GM18870 (cell line): ENCODE measurements at regions not wholly inside any gene's neighbourhood (a gene's known extent, or its start where the extent isn't known, plus 50 kb on each side); places are given as distances from the start of the nearest gene placed in this dataset.

Experiments
- ATAC-seq: cut with Tn5 transposase; IDR thresholded peaks from one replicate; pipeline ENCODE4 v1.9.1; 2021; ENCODE audit warnings: moderate library complexity; ENCODE audit not compliant: unreplicated experiment

GRCh38 chr7:10100572-10100971, 873.1 kb upstream of the PHF14 start:
- ATAC-seq, result no peak

- ATAC-seq, result no peak
Observed at GRCh38 chr7:10101351-10101750, 872.3 kb upstream of the PHF14 start.

GRCh38 chr7:10104292-10104691, 869.4 kb upstream of the PHF14 start:
- ATAC-seq, result no peak

DNA sequence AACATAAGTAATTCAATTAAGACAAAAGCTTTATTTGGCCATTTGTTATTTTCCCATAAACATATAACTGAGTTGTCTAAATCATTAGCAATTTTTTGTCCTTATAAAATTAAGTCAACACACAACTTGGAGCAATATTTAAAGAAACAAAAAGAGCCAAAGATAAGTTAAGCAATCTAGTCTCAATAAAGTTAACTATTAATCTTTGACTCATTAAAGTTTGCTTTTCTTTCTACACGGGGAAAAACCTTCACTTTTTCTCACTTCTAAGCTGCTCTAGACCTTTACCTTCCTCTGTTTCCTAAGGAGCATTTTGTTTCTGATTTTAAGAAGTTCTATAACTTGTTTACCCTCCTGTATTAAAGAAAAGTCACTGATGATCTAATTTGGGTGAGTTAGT, 867.1 kb upstream of the PHF14 start:
- ATAC-seq, result no peak

DNA sequence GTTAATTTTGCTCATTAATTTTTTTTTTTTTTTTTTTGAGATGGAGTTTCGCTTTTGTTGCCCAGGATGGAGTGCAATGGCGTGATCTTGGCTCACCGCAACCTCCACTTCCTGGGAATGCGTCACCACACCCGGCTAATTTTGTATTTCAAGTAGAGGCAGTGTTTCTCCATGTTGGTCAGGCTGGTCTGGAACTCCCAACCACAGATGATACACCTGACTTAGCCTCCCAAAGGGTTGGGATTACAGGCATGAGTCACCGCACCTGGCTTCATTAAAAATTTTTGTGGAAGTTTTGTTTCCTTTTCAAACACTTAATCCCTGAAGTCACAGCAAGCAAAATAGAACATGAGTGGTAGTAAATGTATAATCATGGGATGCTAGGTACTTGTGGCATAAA, 857.2 kb upstream of the PHF14 start:
- ATAC-seq, result no peak

GRCh38 chr7:10117815-10118214, 855.9 kb upstream of the PHF14 start:
- ATAC-seq, result no peak

GRCh38 chr7:10120936-10121335, 852.7 kb upstream of the PHF14 start:
- ATAC-seq, result no peak

GRCh38 chr7:10121631-10122030, 852.0 kb upstream of the PHF14 start:
- ATAC-seq, result no peak

DNA sequence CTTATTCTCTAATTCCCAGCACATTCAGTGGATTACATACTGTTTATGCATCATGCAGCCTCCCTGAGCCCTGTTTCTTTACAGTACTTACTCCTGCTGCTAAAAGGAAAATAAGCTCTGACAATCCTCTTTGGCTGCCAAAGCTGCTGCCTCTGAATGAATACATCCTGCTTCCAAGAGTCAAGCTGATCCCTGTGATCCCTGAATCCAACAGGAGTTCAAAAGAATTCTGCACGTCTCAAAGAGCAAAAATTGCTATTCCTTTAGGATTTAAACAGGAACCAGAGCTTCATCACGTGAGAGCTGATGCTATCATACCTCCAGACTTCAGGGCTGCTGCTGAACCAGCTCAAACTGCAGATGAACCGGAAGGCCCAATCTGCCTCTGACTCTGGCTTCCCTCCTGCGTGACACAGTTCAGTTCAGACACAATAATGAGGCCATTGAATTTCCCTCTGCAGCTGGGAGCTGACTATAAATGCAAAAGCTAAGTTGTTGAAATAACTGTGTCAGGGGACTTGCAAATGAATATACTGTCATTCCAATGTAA, 851.0 kb upstream of the PHF14 start:
- no peak for ATAC-seq

DNA sequence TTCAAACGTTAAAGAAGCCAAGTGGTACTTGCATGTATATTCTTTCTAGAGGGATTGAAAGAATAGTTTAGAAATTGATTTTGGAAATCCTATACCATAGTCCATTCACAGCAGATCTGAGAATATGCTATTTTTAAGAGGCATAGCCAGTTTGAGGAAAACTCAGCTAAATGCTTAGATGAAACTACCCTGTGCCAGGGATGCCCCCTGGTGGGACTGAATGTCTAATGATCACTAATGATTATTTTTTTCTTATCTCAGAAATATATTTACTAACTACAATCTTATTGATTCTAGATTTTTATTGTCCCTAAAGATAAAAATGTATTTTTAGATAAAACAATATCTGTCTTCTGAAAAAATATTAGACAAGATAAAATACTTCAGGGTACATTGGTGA, 844.9 kb upstream of the PHF14 start:
- ATAC-seq, result no peak

DNA sequence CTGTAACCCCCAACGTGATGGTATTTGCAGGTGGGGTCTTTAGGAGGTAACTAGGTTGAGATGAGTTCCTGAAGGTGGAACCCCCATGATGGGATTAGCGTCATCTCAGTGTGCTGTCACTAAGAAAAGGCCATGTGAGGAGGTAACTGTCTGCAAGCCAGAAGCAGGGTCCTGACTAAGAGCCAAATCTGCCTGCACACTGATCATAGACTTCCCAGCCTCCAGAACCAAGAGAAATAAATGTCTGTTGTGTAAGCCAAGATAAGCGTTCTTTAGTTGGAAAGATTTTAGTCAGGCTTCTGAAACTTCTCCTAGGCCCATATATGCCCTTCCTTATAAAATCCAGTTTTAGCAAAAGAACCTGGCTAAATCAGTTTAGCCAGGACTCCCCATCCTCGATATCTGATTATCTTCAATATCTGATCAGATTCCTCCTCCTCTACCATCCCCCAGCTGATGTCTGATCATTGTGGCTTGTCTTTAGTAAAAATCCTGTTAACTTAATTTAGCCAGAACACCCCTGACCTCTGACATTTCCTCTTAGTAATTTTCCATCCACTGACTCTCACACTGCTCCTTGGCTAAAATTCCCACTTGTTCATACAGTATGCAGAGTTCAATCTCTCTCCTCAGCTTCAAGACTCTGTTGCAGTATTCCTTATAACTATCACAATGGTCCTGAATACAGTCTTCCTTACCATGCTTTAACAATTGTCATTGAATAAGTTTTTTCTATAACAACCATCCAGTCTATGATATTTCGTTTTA, 835.4 kb upstream of the PHF14 start:
- no peak for ATAC-seq

- no peak for ATAC-seq
Observed at GRCh38 chr7:10146271-10146670, 827.4 kb upstream of the PHF14 start.

- ATAC-seq, result no peak
Observed at GRCh38 chr7:10156972-10157371, 816.7 kb upstream of the PHF14 start.

- ATAC-seq, result peak; percentile 67
Observed at GRCh38 chr7:10181996-10182395, 791.7 kb upstream of the PHF14 start.

DNA sequence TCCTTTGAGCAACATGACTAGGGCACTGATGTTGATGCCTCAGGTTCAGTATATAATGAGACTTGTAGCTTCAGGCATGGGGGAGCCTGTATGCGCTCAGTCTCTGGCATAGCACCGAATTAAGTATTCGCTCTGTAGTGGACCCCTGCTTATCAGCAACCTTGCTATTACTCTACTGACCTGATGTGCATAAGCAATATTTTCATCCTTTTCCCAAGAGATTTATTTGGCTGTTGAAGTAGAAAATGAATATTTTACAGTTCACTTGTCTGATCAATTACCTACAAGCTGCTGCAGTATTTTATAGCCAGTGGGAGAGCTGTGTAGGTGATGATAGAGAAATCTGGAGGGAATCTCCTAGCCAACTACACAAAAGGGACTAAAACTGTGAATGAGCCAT, 781.6 kb upstream of the PHF14 start:
- ATAC-seq, result no peak

DNA sequence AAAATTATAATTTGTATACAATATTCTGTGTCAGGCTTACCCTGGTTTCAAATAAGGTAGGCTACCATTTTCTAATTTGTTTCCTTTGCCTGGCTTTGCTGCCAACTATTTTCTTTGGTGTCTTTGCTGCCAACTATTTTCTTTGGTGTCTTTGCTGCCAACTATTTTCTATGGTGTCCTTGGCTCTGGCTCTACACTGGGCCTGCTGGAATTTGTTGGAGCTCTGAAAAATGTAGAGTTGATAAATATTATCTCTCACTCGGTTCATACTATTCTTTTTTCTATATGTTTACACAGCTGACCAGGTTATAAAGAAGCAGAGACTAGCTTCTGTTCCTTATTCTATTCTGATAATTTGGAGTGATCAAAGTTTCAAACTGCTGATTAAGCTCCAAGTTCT, 768.0 kb upstream of the PHF14 start:
- no peak for ATAC-seq

DNA sequence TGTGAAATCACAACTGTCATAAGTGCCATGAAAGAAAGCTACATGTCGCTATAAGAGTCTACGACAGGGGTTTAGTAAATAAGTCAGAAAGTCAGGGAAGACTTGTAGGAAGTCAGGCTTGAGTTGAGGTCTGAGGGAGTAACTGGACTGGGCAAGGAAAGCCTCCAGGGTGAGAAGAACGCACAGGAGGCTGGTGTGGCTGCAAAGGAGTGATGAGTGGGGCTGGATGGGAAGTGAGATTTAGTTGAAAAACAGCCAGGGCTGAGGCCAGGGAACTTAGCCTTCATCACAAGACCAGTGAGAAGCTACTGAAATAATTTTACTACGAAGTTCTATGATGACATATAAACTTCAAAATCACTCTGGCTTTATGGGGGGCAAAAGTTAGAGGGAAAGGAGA, 763.7 kb upstream of the PHF14 start:
- no peak for ATAC-seq

- no peak for ATAC-seq
Observed at GRCh38 chr7:10211016-10211415, 762.7 kb upstream of the PHF14 start.

DNA sequence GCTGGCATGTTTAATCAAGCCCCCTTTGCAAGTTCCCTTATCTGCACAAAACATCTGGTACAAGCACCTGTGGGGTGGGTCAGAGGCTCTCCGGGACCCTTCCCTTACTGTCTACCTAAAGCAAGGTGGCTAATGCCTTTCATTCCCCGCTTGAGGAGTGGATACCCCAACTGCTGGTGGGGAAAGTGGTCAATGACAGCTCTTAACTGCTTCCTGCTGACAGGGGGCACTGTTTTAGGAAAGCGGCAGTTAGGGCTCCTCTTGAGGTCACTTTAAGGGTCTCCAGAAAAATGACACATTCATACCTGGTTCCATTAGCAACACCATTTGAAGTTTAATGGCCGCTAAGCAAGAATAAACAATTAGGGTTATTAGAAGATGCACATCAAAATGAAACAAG, 761.8 kb upstream of the PHF14 start:
- no peak for ATAC-seq

- no peak for ATAC-seq
Observed at GRCh38 chr7:10212649-10213048, 761.0 kb upstream of the PHF14 start.

- ATAC-seq, result no peak
Observed at GRCh38 chr7:10216462-10216861, 757.2 kb upstream of the PHF14 start.

GRCh38 chr7:10221084-10221483, 752.6 kb upstream of the PHF14 start:
- ATAC-seq, result no peak

GRCh38 chr7:10222976-10223375, 750.7 kb upstream of the PHF14 start:
- ATAC-seq, result no peak
